ENCODE measurements at regions not wholly inside any gene's neighbourhood (a gene's known extent, or its start where the extent isn't known, plus 50 kb on each side); places are given as distances from the start of the nearest gene placed in this dataset.

DNA sequence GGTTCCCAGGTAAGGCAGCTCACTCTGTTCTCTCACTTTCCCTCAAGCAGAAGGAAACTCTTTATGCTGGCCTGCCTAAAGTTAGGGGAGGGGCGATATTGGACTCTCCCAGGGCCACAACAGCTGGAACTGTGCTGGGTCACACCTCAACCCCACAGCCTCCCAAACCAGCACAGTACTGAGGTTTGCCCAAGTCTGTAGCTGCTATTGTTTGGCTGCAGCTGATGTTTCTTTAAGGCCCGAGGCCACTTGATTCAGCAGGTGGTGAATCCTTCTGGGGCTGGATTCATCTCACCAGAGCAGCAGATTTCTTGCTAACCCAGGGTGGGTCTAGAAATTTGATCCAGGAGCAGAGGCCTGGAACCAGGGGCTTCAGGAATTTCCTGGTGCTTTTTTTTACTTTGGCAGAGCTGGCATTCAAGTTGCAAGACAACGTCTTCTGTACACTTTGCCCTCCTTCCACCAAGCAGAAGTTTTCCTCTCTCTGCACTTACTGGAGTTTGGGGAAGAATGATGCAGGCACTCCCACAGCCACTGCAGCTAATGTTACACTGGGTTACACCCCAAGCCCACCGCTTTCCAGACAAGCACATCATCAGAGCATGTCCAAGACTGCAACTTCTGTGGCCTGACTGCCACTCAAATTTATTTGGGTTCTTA is 544.7 kb upstream of the NDST4 start:
- TF ChIP-seq CTCF (conservative IDR thresholded peaks at IDR 0.05; ENCODE audit: low read depth, low read length) (no peak), EZH2phosphoT487 (IDR thresholded peaks at IDR 0.05; ENCODE audit: borderline replicate concordance, low read length) (no peak)

Measured in PC-3 (cell line).